AG04450 (cell line): ENCODE measurements at regions not wholly inside any gene's neighbourhood (a gene's known extent, or its start where the extent isn't known, plus 50 kb on each side); places are given as distances from the start of the nearest gene placed in this dataset.

Source experiments
- CTCF ChIA-PET: fragments of 300-600, 350-600 bp; formaldehyde crosslinking; extraction: SDS; loops from one replicate; lab custom pipeline; 2022; ENCODE audit warnings: antibody characterized with exemption, inconsistent platforms; lab: Charles Lee
- POLR2A ChIA-PET: fragments of 350-600 bp; formaldehyde crosslinking; extraction: SDS; loops from one replicate; lab custom pipeline; 2021; ENCODE audit warnings: antibody characterized with exemption, inconsistent platforms; lab: Yijun Ruan, JAX
- DNase-seq: peaks from one replicate; pipeline ENCODE4 v3.0.0-alpha.2; 2011; ENCODE audit warnings: low read depth, low spot score
- H3K27ac ChIP-seq: one replicate; pipeline ENCODE4 v1.5.1; 2012; ENCODE audit warnings: low read depth, low read length, control low read depth
- H3K27me3 ChIP-seq: one replicate; pipeline ENCODE4 v1.6.0; 2012; ENCODE audit warnings: low read length; ENCODE audit not compliant: control insufficient read depth, insufficient read depth
- H3K4me3 ChIP-seq: 2 replicates; pipeline ENCODE4 v1.5.1; 2011; ENCODE audit warnings: mild to moderate bottlenecking, low read depth, low read length, control low read depth
- H3K9me3 ChIP-seq: 2 replicates; pipeline ENCODE4 v1.5.1; 2012; ENCODE audit warnings: low read length; ENCODE audit not compliant: control insufficient read depth, insufficient read depth
- CTCF ChIP-seq: IDR thresholded peaks from 2 replicates; pipeline ENCODE4 v1.5.1; 2011; ENCODE audit warnings: low read depth, low read length, control low read depth, inconsistent platforms

GRCh38 chr11:15621565-15621964, 506.8 kb downstream of the INSC start:
- Histone ChIP-seq H3K4me3 (no peak overlapping the region), H3K27me3 (peaks cover 14% of the 10 kb centered on the region), H3K27ac (no peak overlapping the region), H3K9me3 (no peaks in the 10 kb centered on the region)
- DNase-seq, result no peak
- TF ChIP-seq CTCF, result no peak
- CTCF ChIA-PET, result no interaction called here
- POLR2A ChIA-PET, result no interaction called here

GRCh38 chr11:15622231-15622890, 507.6 kb downstream of the INSC start:
- H3K4me3 ChIP-seq, result no peak overlapping the region
- no peak overlapping the region for H3K27ac ChIP-seq
- POLR2A ChIA-PET, result no interaction called here
- no peak for DNase-seq
- H3K9me3 ChIP-seq, result no peaks in the 10 kb centered on the region
- CTCF ChIA-PET, result no interaction called here
- TF ChIP-seq CTCF, result no peak
- peaks cover 14% of the 10 kb centered on the region for H3K27me3 ChIP-seq

- ChIA-PET CTCF (no interaction called here), POLR2A (no interaction called here)
- DNase-seq, result no peak
- no peak for TF ChIP-seq CTCF
- Histone ChIP-seq H3K27ac (no peak overlapping the region), H3K27me3 (peaks cover 14% of the 10 kb centered on the region), H3K4me3 (no peak overlapping the region), H3K9me3 (no peaks in the 10 kb centered on the region)
Observed at GRCh38 chr11:15624701-15625100, 510.0 kb downstream of the INSC start.

- H3K9me3 ChIP-seq, result no peaks in the 10 kb centered on the region
- ChIA-PET CTCF (no interaction called here), POLR2A (no interaction called here)
- TF ChIP-seq CTCF, result no peak
- H3K4me3 ChIP-seq, result no peak overlapping the region
- no peak for DNase-seq
- H3K27ac ChIP-seq, result no peak overlapping the region
- peaks cover 13% of the 10 kb centered on the region for H3K27me3 ChIP-seq
Observed at GRCh38 chr11:15625691-15626090, 511.0 kb downstream of the INSC start.

- ChIA-PET CTCF (interaction anchor here (0.6 kb wide), 1 partner anchor 341 kb away, joined by 5 read pairs; no protein-coding TSS in a partner anchor), POLR2A (no interaction called here)
- peak; percentile 7 for DNase-seq
- Histone ChIP-seq H3K9me3 (no peaks in the 10 kb centered on the region), H3K4me3 (no peak overlapping the region), H3K27me3 (peaks cover 3% of the 10 kb centered on the region), H3K27ac (no peak overlapping the region)
- TF ChIP-seq CTCF, result no peak
Observed at GRCh38 chr11:15627560-15627959, 512.8 kb downstream of the INSC start.
